H1 (cell line): ENCODE measurements at regions not wholly inside any gene's neighbourhood (a gene's known extent, or its start where the extent isn't known, plus 50 kb on each side); places are given as distances from the start of the nearest gene placed in this dataset.

Experiments
- CTCF ChIA-PET: fragments of 300-600 bp; sonication (Branson Sonifier 250); formaldehyde crosslinking; loops from one replicate; lab custom pipeline; 2021; ENCODE audit not compliant: partially characterized antibody; lab: Charles Lee
- POLR2A ChIA-PET: fragments of 300-600 bp; sonication (Branson Sonifier 250); formaldehyde crosslinking; loops from one replicate; lab custom pipeline; 2021; ENCODE audit warnings: inconsistent platforms; ENCODE audit not compliant: partially characterized antibody; lab: Charles Lee
- DNase-seq, 2 experiments: peaks; one replicate each; pipeline versions ENCODE4 v3.0.0 to v3.0.0-alpha.2; 2010 to 2022; ENCODE audit warnings: low spot score in 2 of 2, low read depth in 1 of 2, mixed read lengths in 1 of 2
- FAIRE-seq: peaks from 2 replicates; lab custom pipeline; 2011; peaks lifted over from hg19 to GRCh38; lab: Jason Lieb, UNC
- H2AFZ ChIP-seq: 2 replicates; pipeline ENCODE4 v1.8.1; 2012; ENCODE audit warnings: low read length, inconsistent platforms
- H2AK5ac ChIP-seq: 2 replicates; pipeline ENCODE4 v1.6.1; 2013; ENCODE audit warnings: low read depth, low read length
- H2BK120ac ChIP-seq: replicated peaks from 2 replicates; pipeline ENCODE3; 2013; ENCODE audit warnings: low read depth, low read length, inconsistent platforms
- H2BK12ac ChIP-seq: 2 replicates; pipeline ENCODE4 v1.6.1; 2013; ENCODE audit warnings: low read depth, low read length
- H2BK15ac ChIP-seq: 2 replicates; pipeline ENCODE4 v1.6.1; 2013; ENCODE audit warnings: low read length
- H2BK20ac ChIP-seq: 2 replicates; pipeline ENCODE4 v1.6.1; 2013; ENCODE audit warnings: low read length
- H2BK5ac ChIP-seq: 2 replicates; pipeline ENCODE4 v1.6.1; 2013; ENCODE audit warnings: low read depth, low read length
- H3K14ac ChIP-seq: 2 replicates; pipeline ENCODE4 v1.6.1; 2013; ENCODE audit warnings: inconsistent platforms; ENCODE audit not compliant: insufficient read length
- H3K18ac ChIP-seq: 2 replicates; pipeline ENCODE4 v1.6.1; 2013; ENCODE audit warnings: low read length; ENCODE audit errors: extremely low read depth
- H3K23ac ChIP-seq: 2 replicates; pipeline ENCODE4 v1.6.1; 2013; ENCODE audit warnings: inconsistent platforms; ENCODE audit not compliant: insufficient read length
- H3K23me2 ChIP-seq: 2 replicates; pipeline ENCODE4 v1.6.1; 2013; ENCODE audit warnings: low read depth, low read length
- H3K27ac ChIP-seq: 2 replicates; pipeline ENCODE4 v1.6.1; 2011; ENCODE audit warnings: low read depth, low read length, inconsistent platforms
- H3K27me3 ChIP-seq, 4 experiments: replicated peaks in 1 of 4; 1 replicate in 1 of 4; 2 replicates in 3 of 4; pipeline versions ENCODE4 v1.6.1 to v1.8.1; 2011 to 2013; ENCODE audit warnings: low read length in 3 of 4, mild to moderate bottlenecking in 3 of 4, inconsistent platforms in 2 of 4, mixed read lengths in 2 of 4, moderate library complexity in 1 of 4; ENCODE audit not compliant: control insufficient read depth in 3 of 4, insufficient read depth in 3 of 4; ENCODE audit errors: extremely low read depth in 1 of 4
- H3K36me3 ChIP-seq, 4 experiments: 2 replicates each; pipeline versions ENCODE4 v1.6.1 to v1.8.1; 2011 to 2013; ENCODE audit warnings: mild to moderate bottlenecking in 4 of 4, low read length in 3 of 4, moderate library complexity in 2 of 4, control low read depth in 1 of 4, inconsistent platforms in 1 of 4; ENCODE audit not compliant: insufficient read depth in 4 of 4, control insufficient read depth in 2 of 4
- H3K4ac ChIP-seq: replicated peaks from 2 replicates; pipeline ENCODE3; 2013; ENCODE audit warnings: low read length, low read depth, mixed read lengths, inconsistent platforms; ENCODE audit not compliant: insufficient read length
- H3K4me1 ChIP-seq, 4 experiments: replicated peaks in 1 of 4; 1 replicate in 1 of 4; 2 replicates in 3 of 4; pipeline versions ENCODE4 v1.6.1 to v1.8.1; 2011 to 2013; ENCODE audit warnings: low read length in 3 of 4, inconsistent platforms in 2 of 4, mixed read lengths in 1 of 4; ENCODE audit not compliant: insufficient read depth in 4 of 4, control insufficient read depth in 3 of 4
- H3K4me2 ChIP-seq, 2 experiments: 2 replicates each; pipeline versions ENCODE4 v1.6.1 to v1.8.1; 2011 to 2013; ENCODE audit warnings: low read depth in 2 of 2, low read length in 2 of 2, control low read depth in 1 of 2, inconsistent platforms in 1 of 2, mild to moderate bottlenecking in 1 of 2; ENCODE audit not compliant: insufficient read depth in 1 of 2
- H3K4me3 ChIP-seq, 4 experiments: fragments of 200-600, 300-600 bp in 1 of 4; sonication (generic), shearing (Covaris generic), sonication (Bioruptor Twin) in 1 of 4; 2 replicates each; pipeline versions ENCODE4 v1.5.1 to v1.8.1; 2011 to 2016; ENCODE audit warnings: low read length in 4 of 4, low read depth in 3 of 4, control low read depth in 2 of 4, inconsistent platforms in 2 of 4, mild to moderate bottlenecking in 2 of 4, mixed read lengths in 1 of 4, moderate library complexity in 1 of 4; ENCODE audit not compliant: insufficient read depth in 2 of 4; ENCODE audit errors: extremely low read depth in 1 of 4
- H3K56ac ChIP-seq: replicated peaks from 2 replicates; pipeline ENCODE3; 2013; ENCODE audit warnings: low read depth, mild to moderate bottlenecking, mixed read lengths, low read length, inconsistent platforms; ENCODE audit not compliant: insufficient read length
- H3K79me1 ChIP-seq: 2 replicates; pipeline ENCODE4 v1.6.1; 2013; ENCODE audit warnings: low read depth, low read length, control low read depth
- H3K79me2 ChIP-seq, 2 experiments: 2 replicates each; pipeline versions ENCODE4 v1.6.1 to v1.8.1; 2012 to 2013; ENCODE audit warnings: low read length in 2 of 2, mild to moderate bottlenecking in 2 of 2, inconsistent platforms in 1 of 2; ENCODE audit not compliant: insufficient read depth in 2 of 2, control insufficient read depth in 1 of 2
- H3K9ac ChIP-seq, 4 experiments: replicated peaks in 1 of 4; 1 replicate in 1 of 4; 2 replicates in 3 of 4; pipeline versions ENCODE4 v1.6.1 to v1.8.1; 2011 to 2013; ENCODE audit warnings: low read depth in 3 of 4, low read length in 3 of 4, control low read depth in 2 of 4, mild to moderate bottlenecking in 2 of 4, moderate library complexity in 2 of 4, inconsistent platforms in 1 of 4; ENCODE audit errors: extremely low read depth in 1 of 4
- H3K9me3 ChIP-seq, 2 experiments: 2 replicates each; pipeline versions ENCODE4 v1.6.1 to v1.8.1; 2012 to 2013; ENCODE audit warnings: mild to moderate bottlenecking in 2 of 2, moderate library complexity in 2 of 2, control low read depth in 1 of 2, inconsistent platforms in 1 of 2, low read depth in 1 of 2, low read length in 1 of 2, mixed read lengths in 1 of 2; ENCODE audit not compliant: insufficient read depth in 2 of 2
- H4K20me1 ChIP-seq, 2 experiments: replicated peaks in 1 of 2; 2 replicates each; pipeline versions ENCODE3 to v1.8.1; 2011 to 2013; ENCODE audit warnings: inconsistent platforms in 2 of 2, low read length in 2 of 2, mild to moderate bottlenecking in 1 of 2; ENCODE audit not compliant: insufficient read depth in 2 of 2, control insufficient read depth in 1 of 2
- H4K5ac ChIP-seq: 2 replicates; pipeline ENCODE4 v1.6.1; 2013; ENCODE audit warnings: low read length, low read depth, mixed read lengths, inconsistent platforms; ENCODE audit not compliant: insufficient read length
- H4K8ac ChIP-seq: 2 replicates; pipeline ENCODE4 v1.8.0; 2013; ENCODE audit warnings: mild to moderate bottlenecking, moderate library complexity, low read length, inconsistent platforms; ENCODE audit not compliant: insufficient read depth; ENCODE audit errors: extremely low read depth
- H4K91ac ChIP-seq: replicated peaks from 2 replicates; pipeline ENCODE3; 2013; ENCODE audit warnings: low read length, mixed read lengths, inconsistent platforms; ENCODE audit not compliant: insufficient read length
- EGR1 ChIP-seq: IDR thresholded peaks from 2 replicates; pipeline ENCODE4 v1.6.1; 2011; ENCODE audit warnings: low read depth, low read length, borderline replicate concordance
- JUND ChIP-seq: IDR thresholded peaks from 2 replicates; pipeline ENCODE4 v1.6.1; 2011; ENCODE audit warnings: mild to moderate bottlenecking, improper control_type of control experiment, low read length
- MAX ChIP-seq: IDR thresholded peaks from 2 replicates; pipeline ENCODE4 v1.6.1; 2012; ENCODE audit warnings: inconsistent platforms
- RAD21 ChIP-seq, 2 experiments: IDR thresholded peaks in 1 of 2; conservative IDR thresholded peaks in 1 of 2; 2 replicates each; pipeline ENCODE4 v1.6.1; 2011; ENCODE audit warnings: low read depth in 2 of 2, low read length in 2 of 2, improper control_type of control experiment in 1 of 2, inconsistent platforms in 1 of 2, mild to moderate bottlenecking in 1 of 2, moderate library complexity in 1 of 2
- WGBS, 2 experiments: shearing (Covaris generic) in 1 of 2; methylation state at CpG; one replicate each; pipeline versions ENCODE4 v1.1.6 to v1.1.7; 2013 to 2015; ENCODE audit warnings: low lambda C conversion rate in 2 of 2, mixed read lengths in 2 of 2, inconsistent platforms in 1 of 2, low coverage in 1 of 2, missing lambda C conversion rate in 1 of 2; ENCODE audit not compliant: insufficient replicate concordance in 2 of 2, insufficient coverage in 1 of 2, insufficient read length in 1 of 2; ENCODE audit errors: extremely low coverage in 1 of 2, missing lambda C conversion rate in 1 of 2; 5-methylcytosine and 5-hydroxymethylcytosine counted together

GRCh38 chr10:131404886-131405285 lies 93.4 kb upstream of the TCERG1L start:
- no peak overlapping the region for H2BK15ac ChIP-seq
- H3K14ac ChIP-seq = no peak overlapping the region
- H2BK5ac ChIP-seq = no peak overlapping the region
- ChIA-PET POLR2A (no interaction called here), CTCF (interaction anchor here (1.3 kb wide), 1 partner anchor 9 kb away, joined by 4 read pairs; no protein-coding TSS in a partner anchor)
- no peaks in the 10 kb centered on the region for H3K27me3 ChIP-seq
- no peak overlapping the region for H3K9ac ChIP-seq
- H3K4me3 ChIP-seq = no peak overlapping the region
- H3K4me2 ChIP-seq = no peak overlapping the region
- H3K79me2 ChIP-seq = no peaks in the 10 kb centered on the region
- H2BK120ac ChIP-seq = no peak overlapping the region
- no peak overlapping the region for H4K91ac ChIP-seq
- H3K27ac ChIP-seq = no peak overlapping the region
- no peak overlapping the region for H2BK20ac ChIP-seq
- H3K36me3 ChIP-seq = no peaks in the 10 kb centered on the region
- no peaks in the 10 kb centered on the region for H3K23me2 ChIP-seq
- no peak overlapping the region for H2BK12ac ChIP-seq
- no peak overlapping the region for H4K5ac ChIP-seq
- no peak overlapping the region for H3K56ac ChIP-seq
- no peak overlapping the region for H3K18ac ChIP-seq
- FAIRE-seq (no peak), DNase-seq (no peak)
- no peak overlapping the region for H4K8ac ChIP-seq
- H3K4me1 ChIP-seq = peaks cover 0 to 4% (median 0%) of the 10 kb centered on the region in 4 experiments; a peak in 2 of 7 replicates
- no peak overlapping the region for H2AK5ac ChIP-seq
- no peak overlapping the region for H3K4ac ChIP-seq
- no peak overlapping the region for H2AFZ ChIP-seq
- 0 out of 4 replicates have a peak, but pooled peaks of 1 of the 2 experiments have one; percentile 1 for TF ChIP-seq RAD21 (IDR thresholded peaks at IDR 0.05 in 1 of 2, conservative IDR thresholded peaks at IDR 0.05 in 1 of 2; ENCODE audit: low read depth in 2 of 2, low read length in 2 of 2)
- TF ChIP-seq JUND = no peak
- TF ChIP-seq MAX = no peak
- no peak for TF ChIP-seq EGR1
- H3K23ac ChIP-seq = no peak overlapping the region
- 94% methylated on average over 10 of the region's 10 CpGs; no CpG with 5 or more reads in 1 of the 2 experiments for WGBS, 2 experiments
- H3K79me1 ChIP-seq = no peaks in the 10 kb centered on the region
- H4K20me1 ChIP-seq = no peaks in the 10 kb centered on the region
- H3K9me3 ChIP-seq = no peaks in the 10 kb centered on the region
